Liver (tissue), 8 donors: ENCODE measurements at regions not wholly inside any gene's neighbourhood (a gene's known extent, or its start where the extent isn't known, plus 50 kb on each side); places are given as distances from the start of the nearest gene placed in this dataset.

Source experiments
- DNase-seq: peaks from one replicate; pipeline ENCODE4 v3.0.0-alpha.2; 2017; ENCODE audit warnings: low spot score
- H3K27ac ChIP-seq, 2 donors: one replicate each; pipeline ENCODE4 v1.7.0; 2013; ENCODE audit warnings: inconsistent platforms in 2 of 2, low read length in 2 of 2, control low read depth in 1 of 2, low read depth in 1 of 2, mild to moderate bottlenecking in 1 of 2
- H3K27me3 ChIP-seq, 4 donors: one replicate each; pipeline versions ENCODE4 v1.6.1 to v1.7.0; 2013; ENCODE audit warnings: low read length in 3 of 4, inconsistent platforms in 1 of 4, mild to moderate bottlenecking in 1 of 4, moderate library complexity in 1 of 4; ENCODE audit not compliant: control insufficient read depth in 4 of 4, insufficient read depth in 4 of 4
- H3K36me3 ChIP-seq, 4 donors: one replicate each; pipeline versions ENCODE4 v1.6.1 to v1.7.0; 2013; ENCODE audit warnings: low read length in 3 of 4, mild to moderate bottlenecking in 3 of 4, low read depth in 1 of 4, moderate library complexity in 1 of 4; ENCODE audit not compliant: control insufficient read depth in 4 of 4, insufficient read depth in 3 of 4
- H3K4me1 ChIP-seq, 4 donors: one replicate each; pipeline versions ENCODE4 v1.6.1 to v1.7.0; 2013; ENCODE audit warnings: low read length in 3 of 4, mild to moderate bottlenecking in 3 of 4, moderate library complexity in 1 of 4; ENCODE audit not compliant: control insufficient read depth in 4 of 4, insufficient read depth in 4 of 4
- H3K4me3 ChIP-seq, 3 donors: one replicate each; pipeline versions ENCODE4 v1.6.1 to v1.7.0; 2013; ENCODE audit warnings: low read length in 3 of 3, control low read depth in 1 of 3, low read depth in 1 of 3, mild to moderate bottlenecking in 1 of 3
- H3K9ac ChIP-seq, 2 donors: one replicate each; pipeline ENCODE4 v1.7.0; 2013; ENCODE audit warnings: low read length in 2 of 2, mild to moderate bottlenecking in 2 of 2, moderate library complexity in 2 of 2, control low read depth in 1 of 2, low read depth in 1 of 2
- H3K9me3 ChIP-seq, 4 donors: one replicate each; pipeline versions ENCODE4 v1.6.1 to v1.7.0; 2013; ENCODE audit warnings: low read length in 3 of 4; ENCODE audit not compliant: control insufficient read depth in 4 of 4
- EGR1 ChIP-seq, 2 donors: IDR thresholded peaks; 2 replicates each; pipeline ENCODE4 v1.6.1; 2016 to 2018; ENCODE audit warnings: antibody characterized with exemption in 2 of 2, low read depth in 2 of 2
- FOXA1 ChIP-seq: IDR thresholded peaks from 2 replicates; pipeline ENCODE4 v1.6.1; 2016; ENCODE audit warnings: antibody characterized with exemption
- FOXA2 ChIP-seq: IDR thresholded peaks from 2 replicates; pipeline ENCODE4 v1.6.1; 2016; ENCODE audit warnings: antibody characterized with exemption
- GABPA ChIP-seq, 2 donors: IDR thresholded peaks in 1 of 2; conservative IDR thresholded peaks in 1 of 2; 2 replicates each; pipeline ENCODE4 v1.6.1; 2016; ENCODE audit warnings: antibody characterized with exemption in 2 of 2, mild to moderate bottlenecking in 1 of 2, moderate library complexity in 1 of 2
- HNF4A ChIP-seq, 2 donors: conservative IDR thresholded peaks; 2 replicates each; pipeline ENCODE4 v1.6.1; 2016; ENCODE audit warnings: antibody characterized with exemption in 2 of 2, mild to moderate bottlenecking in 2 of 2
- HNF4G ChIP-seq: IDR thresholded peaks from 2 replicates; pipeline ENCODE4 v1.6.1; 2016; ENCODE audit warnings: antibody characterized with exemption
- JUND ChIP-seq, 2 donors: IDR thresholded peaks; 2 replicates each; pipeline ENCODE4 v1.6.1; 2016; ENCODE audit warnings: antibody characterized with exemption in 2 of 2
- MAX ChIP-seq: IDR thresholded peaks from 2 replicates; pipeline ENCODE4 v1.6.1; 2016; ENCODE audit warnings: antibody characterized with exemption
- NR2F2 ChIP-seq: IDR thresholded peaks from 2 replicates; pipeline ENCODE4 v1.6.1; 2016; ENCODE audit warnings: antibody characterized with exemption
- RAD21 ChIP-seq, 2 donors: IDR thresholded peaks; 2 replicates each; pipeline ENCODE4 v1.6.1; 2016; ENCODE audit warnings: antibody characterized with exemption in 2 of 2, mild to moderate bottlenecking in 2 of 2
- REST ChIP-seq: IDR thresholded peaks from 2 replicates; pipeline ENCODE4 v1.6.1; 2016; ENCODE audit warnings: antibody characterized with exemption, mild to moderate bottlenecking
- RXRA ChIP-seq, 2 donors: IDR thresholded peaks; 2 replicates each; pipeline ENCODE4 v1.6.1; 2017 to 2018; ENCODE audit warnings: antibody characterized with exemption in 2 of 2, mild to moderate bottlenecking in 1 of 2
- SP1 ChIP-seq: IDR thresholded peaks from 2 replicates; pipeline ENCODE4 v1.6.1; 2018; ENCODE audit warnings: antibody characterized with exemption, mild to moderate bottlenecking
- TAF1 ChIP-seq: conservative IDR thresholded peaks from 2 replicates; pipeline ENCODE4 v1.6.1; 2016; ENCODE audit warnings: antibody characterized with exemption, mild to moderate bottlenecking
- YY1 ChIP-seq: IDR thresholded peaks from 2 replicates; pipeline ENCODE4 v1.6.1; 2016; ENCODE audit warnings: antibody characterized with exemption, mild to moderate bottlenecking
- ZBTB33 ChIP-seq: IDR thresholded peaks from 2 replicates; pipeline ENCODE4 v1.6.1; 2016; ENCODE audit warnings: antibody characterized with exemption
- WGBS: extraction: QIAGEN DNeasy Blood & Tissue Kit; methylation state at CpG from one replicate; pipeline ENCODE4 v1.1.7; 2013; 5-methylcytosine and 5-hydroxymethylcytosine counted together
- TF ChIP-seq, protein P1 (sequence below): IDR thresholded peaks from 2 replicates; pipeline ENCODE4 v1.6.1; 2016; ENCODE audit warnings: antibody characterized with exemption
- TF ChIP-seq, protein P2 (sequence below): fragments of 150-350 bp; IDR thresholded peaks from 2 replicates; pipeline ENCODE4 v1.5.1; 2017; ENCODE audit warnings: improper control_type of control experiment, low read depth, low read length; ENCODE audit not compliant: missing input control
- donor health status: healthy.
- donor health status: healthy.
- donor health status: healthy.
- donor health status: healthy.
- donor health status: healthy.

- H3K4me3 ChIP-seq: no peak overlapping the region
- peaks cover 0 to 8% (median 3%) of the 10 kb centered on the region in 4 donors for H3K4me1 ChIP-seq
- TF ChIP-seq FOXA2 (no peak), NR2F2 (no peak), EGR1 (IDR thresholded peaks at IDR 0.05; ENCODE audit: low read depth in 2 of 2) (no peak), YY1 (no peak), HNF4A (conservative IDR thresholded peaks at IDR 0.05) (no peak), REST (no peak), RXRA (IDR thresholded peaks at IDR 0.05) (no peak), FOXA1 (no peak), GABPA (IDR thresholded peaks at IDR 0.05 in 1 of 2, conservative IDR thresholded peaks at IDR 0.05 in 1 of 2) (no peak), SP1 (no peak), RAD21 (IDR thresholded peaks at IDR 0.05) (no peak), MAX (no peak), TAF1 (no peak), JUND (IDR thresholded peaks at IDR 0.05) (no peak), HNF4G (no peak)
- TF ChIP-seq, protein P1, sequence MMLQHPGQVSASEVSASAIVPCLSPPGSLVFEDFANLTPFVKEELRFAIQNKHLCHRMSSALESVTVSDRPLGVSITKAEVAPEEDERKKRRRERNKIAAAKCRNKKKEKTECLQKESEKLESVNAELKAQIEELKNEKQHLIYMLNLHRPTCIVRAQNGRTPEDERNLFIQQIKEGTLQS: no peak
- TF ChIP-seq, protein P2, sequence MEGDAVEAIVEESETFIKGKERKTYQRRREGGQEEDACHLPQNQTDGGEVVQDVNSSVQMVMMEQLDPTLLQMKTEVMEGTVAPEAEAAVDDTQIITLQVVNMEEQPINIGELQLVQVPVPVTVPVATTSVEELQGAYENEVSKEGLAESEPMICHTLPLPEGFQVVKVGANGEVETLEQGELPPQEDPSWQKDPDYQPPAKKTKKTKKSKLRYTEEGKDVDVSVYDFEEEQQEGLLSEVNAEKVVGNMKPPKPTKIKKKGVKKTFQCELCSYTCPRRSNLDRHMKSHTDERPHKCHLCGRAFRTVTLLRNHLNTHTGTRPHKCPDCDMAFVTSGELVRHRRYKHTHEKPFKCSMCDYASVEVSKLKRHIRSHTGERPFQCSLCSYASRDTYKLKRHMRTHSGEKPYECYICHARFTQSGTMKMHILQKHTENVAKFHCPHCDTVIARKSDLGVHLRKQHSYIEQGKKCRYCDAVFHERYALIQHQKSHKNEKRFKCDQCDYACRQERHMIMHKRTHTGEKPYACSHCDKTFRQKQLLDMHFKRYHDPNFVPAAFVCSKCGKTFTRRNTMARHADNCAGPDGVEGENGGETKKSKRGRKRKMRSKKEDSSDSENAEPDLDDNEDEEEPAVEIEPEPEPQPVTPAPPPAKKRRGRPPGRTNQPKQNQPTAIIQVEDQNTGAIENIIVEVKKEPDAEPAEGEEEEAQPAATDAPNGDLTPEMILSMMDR: no peak
- WGBS: 59% methylated on average over 3 of the region's 3 CpGs
- H3K27me3 ChIP-seq: no peaks in the 10 kb centered on the region
- no peaks in the 10 kb centered on the region for H3K9me3 ChIP-seq
- DNase-seq: no peak
- H3K36me3 ChIP-seq: no peaks in the 10 kb centered on the region
- H3K9ac ChIP-seq: no peak overlapping the region
- no peak overlapping the region for H3K27ac ChIP-seq
Observed at GRCh38 chr3:43224405-43225073, 61.8 kb upstream of the SNRK start.

GRCh38 chr3:43223670-43224364 is 62.5 kb upstream of the SNRK start:
- Histone ChIP-seq H3K9me3 (no peaks in the 10 kb centered on the region), H3K27ac (no peak overlapping the region), H3K27me3 (no peaks in the 10 kb centered on the region), H3K9ac (peak overlapping the region in 1 of 2 donors; percentile 34), H3K4me3 (no peak overlapping the region), H3K4me1 (peaks cover 0 to 8% (median 3%) of the 10 kb centered on the region in 4 donors), H3K36me3 (no peaks in the 10 kb centered on the region)
- no peak for TF ChIP-seq JUND (IDR thresholded peaks at IDR 0.05)
- no peak for TF ChIP-seq TAF1
- no peak for TF ChIP-seq ZBTB33
- TF ChIP-seq EGR1 (IDR thresholded peaks at IDR 0.05; ENCODE audit: low read depth in 2 of 2): no peak
- TF ChIP-seq HNF4A (conservative IDR thresholded peaks at IDR 0.05): no peak
- no peak for TF ChIP-seq MAX
- TF ChIP-seq, protein P2: peak; percentile 49
- TF ChIP-seq FOXA2: no peak
- no peak for TF ChIP-seq HNF4G
- TF ChIP-seq GABPA (IDR thresholded peaks at IDR 0.05 in 1 of 2, conservative IDR thresholded peaks at IDR 0.05 in 1 of 2): no peak
- no peak for TF ChIP-seq FOXA1
- TF ChIP-seq, protein P1: no peak
- no peak for TF ChIP-seq YY1
- TF ChIP-seq RAD21 (IDR thresholded peaks at IDR 0.05): peak; percentile 83 to 86
- no peak for TF ChIP-seq SP1
- TF ChIP-seq NR2F2: no peak
- no peak for TF ChIP-seq RXRA (IDR thresholded peaks at IDR 0.05)
- WGBS: 53% methylated on average over 3 of the region's 3 CpGs
- DNase-seq: no peak
